HL-60 (cell line): ENCODE measurements at regions not wholly inside any gene's neighbourhood (a gene's known extent, or its start where the extent isn't known, plus 50 kb on each side); places are given as distances from the start of the nearest gene placed in this dataset.

Experiments used
- GABPA ChIP-seq: IDR thresholded peaks from 2 replicates; pipeline ENCODE4 v1.6.1; 2012; ENCODE audit warnings: low read depth
- POLR2AphosphoS5 ChIP-seq: IDR thresholded peaks from 2 replicates; pipeline ENCODE4 v1.6.1; 2012; ENCODE audit warnings: low read depth
- SPI1 ChIP-seq: IDR thresholded peaks from 2 replicates; pipeline ENCODE4 v1.6.1; 2012; ENCODE audit warnings: low read depth, mild to moderate bottlenecking, borderline replicate concordance
- TF ChIP-seq, protein P1 (sequence below): IDR thresholded peaks from one replicate; pipeline ENCODE4 v1.5.1; 2011; ENCODE audit warnings: low read length, control low read depth, inconsistent platforms; ENCODE audit not compliant: insufficient read depth
- TF ChIP-seq, protein P2 (sequence below): IDR thresholded peaks from 2 replicates; pipeline ENCODE4 v1.6.1; 2012; ENCODE audit warnings: low read depth; ENCODE audit not compliant: insufficient replicate concordance

- TF ChIP-seq, protein P1, sequence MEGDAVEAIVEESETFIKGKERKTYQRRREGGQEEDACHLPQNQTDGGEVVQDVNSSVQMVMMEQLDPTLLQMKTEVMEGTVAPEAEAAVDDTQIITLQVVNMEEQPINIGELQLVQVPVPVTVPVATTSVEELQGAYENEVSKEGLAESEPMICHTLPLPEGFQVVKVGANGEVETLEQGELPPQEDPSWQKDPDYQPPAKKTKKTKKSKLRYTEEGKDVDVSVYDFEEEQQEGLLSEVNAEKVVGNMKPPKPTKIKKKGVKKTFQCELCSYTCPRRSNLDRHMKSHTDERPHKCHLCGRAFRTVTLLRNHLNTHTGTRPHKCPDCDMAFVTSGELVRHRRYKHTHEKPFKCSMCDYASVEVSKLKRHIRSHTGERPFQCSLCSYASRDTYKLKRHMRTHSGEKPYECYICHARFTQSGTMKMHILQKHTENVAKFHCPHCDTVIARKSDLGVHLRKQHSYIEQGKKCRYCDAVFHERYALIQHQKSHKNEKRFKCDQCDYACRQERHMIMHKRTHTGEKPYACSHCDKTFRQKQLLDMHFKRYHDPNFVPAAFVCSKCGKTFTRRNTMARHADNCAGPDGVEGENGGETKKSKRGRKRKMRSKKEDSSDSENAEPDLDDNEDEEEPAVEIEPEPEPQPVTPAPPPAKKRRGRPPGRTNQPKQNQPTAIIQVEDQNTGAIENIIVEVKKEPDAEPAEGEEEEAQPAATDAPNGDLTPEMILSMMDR, result no peak
- TF ChIP-seq POLR2AphosphoS5 (no peak), SPI1 (no peak), GABPA (no peak)
- TF ChIP-seq, protein P2, sequence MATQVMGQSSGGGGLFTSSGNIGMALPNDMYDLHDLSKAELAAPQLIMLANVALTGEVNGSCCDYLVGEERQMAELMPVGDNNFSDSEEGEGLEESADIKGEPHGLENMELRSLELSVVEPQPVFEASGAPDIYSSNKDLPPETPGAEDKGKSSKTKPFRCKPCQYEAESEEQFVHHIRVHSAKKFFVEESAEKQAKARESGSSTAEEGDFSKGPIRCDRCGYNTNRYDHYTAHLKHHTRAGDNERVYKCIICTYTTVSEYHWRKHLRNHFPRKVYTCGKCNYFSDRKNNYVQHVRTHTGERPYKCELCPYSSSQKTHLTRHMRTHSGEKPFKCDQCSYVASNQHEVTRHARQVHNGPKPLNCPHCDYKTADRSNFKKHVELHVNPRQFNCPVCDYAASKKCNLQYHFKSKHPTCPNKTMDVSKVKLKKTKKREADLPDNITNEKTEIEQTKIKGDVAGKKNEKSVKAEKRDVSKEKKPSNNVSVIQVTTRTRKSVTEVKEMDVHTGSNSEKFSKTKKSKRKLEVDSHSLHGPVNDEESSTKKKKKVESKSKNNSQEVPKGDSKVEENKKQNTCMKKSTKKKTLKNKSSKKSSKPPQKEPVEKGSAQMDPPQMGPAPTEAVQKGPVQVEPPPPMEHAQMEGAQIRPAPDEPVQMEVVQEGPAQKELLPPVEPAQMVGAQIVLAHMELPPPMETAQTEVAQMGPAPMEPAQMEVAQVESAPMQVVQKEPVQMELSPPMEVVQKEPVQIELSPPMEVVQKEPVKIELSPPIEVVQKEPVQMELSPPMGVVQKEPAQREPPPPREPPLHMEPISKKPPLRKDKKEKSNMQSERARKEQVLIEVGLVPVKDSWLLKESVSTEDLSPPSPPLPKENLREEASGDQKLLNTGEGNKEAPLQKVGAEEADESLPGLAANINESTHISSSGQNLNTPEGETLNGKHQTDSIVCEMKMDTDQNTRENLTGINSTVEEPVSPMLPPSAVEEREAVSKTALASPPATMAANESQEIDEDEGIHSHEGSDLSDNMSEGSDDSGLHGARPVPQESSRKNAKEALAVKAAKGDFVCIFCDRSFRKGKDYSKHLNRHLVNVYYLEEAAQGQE, result no peak
These were observed 769.4 kb downstream of the MED13L start for GRCh38 chr12:115507951-115508722.
